ENCODE measurements at regions not wholly inside any gene's neighbourhood (a gene's known extent, or its start where the extent isn't known, plus 50 kb on each side); places are given as distances from the start of the nearest gene placed in this dataset.

DNA sequence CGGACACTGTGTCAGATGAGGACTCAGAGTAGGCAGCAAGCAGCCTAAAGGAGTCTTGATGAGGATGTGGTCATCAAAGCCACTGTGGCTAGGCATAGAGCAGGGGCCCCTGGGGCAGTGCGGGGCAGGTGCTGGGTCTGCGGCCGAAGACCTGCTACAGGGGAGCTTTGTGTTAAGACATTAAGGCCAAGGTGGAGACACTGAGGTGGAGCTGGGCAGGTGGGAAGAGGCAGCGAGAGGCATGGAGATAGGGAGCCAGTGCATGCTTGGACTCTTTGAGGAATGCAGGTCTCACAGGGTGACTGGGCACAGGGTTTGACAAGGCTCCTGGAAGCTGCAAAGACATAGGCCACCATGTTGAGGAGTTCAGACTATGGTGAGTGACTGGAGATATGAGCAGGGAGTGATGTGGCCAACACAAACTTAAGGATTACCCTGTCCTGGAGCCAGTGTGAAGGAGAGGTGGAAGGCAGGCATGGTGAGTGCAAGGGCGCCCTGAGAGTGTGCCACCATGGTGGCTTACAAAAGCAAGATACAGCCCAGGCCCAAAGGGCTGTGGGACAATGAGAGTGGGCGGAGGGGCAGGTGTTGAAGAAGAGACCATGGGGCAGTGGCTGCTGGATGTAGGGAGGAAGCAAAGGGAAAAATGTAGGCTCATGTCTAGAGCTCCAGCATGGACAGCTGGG is 450.9 kb upstream of the HS6ST1 start:
- H3K27ac ChIP-seq: no peak overlapping the region
- H3K4me2 ChIP-seq: no peak overlapping the region
- peaks cover 0 to 13% (median 2%) of the 10 kb centered on the region in 10 experiments; a peak in 11 of 20 replicates for H3K4me1 ChIP-seq
- H3K9me3 ChIP-seq (replicated peaks in 1 of 11): peaks cover 0 to 9% (median under 1%) of the 10 kb centered on the region in 11 experiments; a peak in 6 of 22 replicates
- no peaks in the 10 kb centered on the region for H3K27me3 ChIP-seq
- H4K20me1 ChIP-seq: no peaks in the 10 kb centered on the region
- TF ChIP-seq Cebpa-rat (IDR thresholded peaks at IDR 0.05): no peak
- no peak overlapping the region for H3K4me3 ChIP-seq
- H3K9ac ChIP-seq: no peak overlapping the region
- no peaks in the 10 kb centered on the region for H3K36me3 ChIP-seq

DNA sequence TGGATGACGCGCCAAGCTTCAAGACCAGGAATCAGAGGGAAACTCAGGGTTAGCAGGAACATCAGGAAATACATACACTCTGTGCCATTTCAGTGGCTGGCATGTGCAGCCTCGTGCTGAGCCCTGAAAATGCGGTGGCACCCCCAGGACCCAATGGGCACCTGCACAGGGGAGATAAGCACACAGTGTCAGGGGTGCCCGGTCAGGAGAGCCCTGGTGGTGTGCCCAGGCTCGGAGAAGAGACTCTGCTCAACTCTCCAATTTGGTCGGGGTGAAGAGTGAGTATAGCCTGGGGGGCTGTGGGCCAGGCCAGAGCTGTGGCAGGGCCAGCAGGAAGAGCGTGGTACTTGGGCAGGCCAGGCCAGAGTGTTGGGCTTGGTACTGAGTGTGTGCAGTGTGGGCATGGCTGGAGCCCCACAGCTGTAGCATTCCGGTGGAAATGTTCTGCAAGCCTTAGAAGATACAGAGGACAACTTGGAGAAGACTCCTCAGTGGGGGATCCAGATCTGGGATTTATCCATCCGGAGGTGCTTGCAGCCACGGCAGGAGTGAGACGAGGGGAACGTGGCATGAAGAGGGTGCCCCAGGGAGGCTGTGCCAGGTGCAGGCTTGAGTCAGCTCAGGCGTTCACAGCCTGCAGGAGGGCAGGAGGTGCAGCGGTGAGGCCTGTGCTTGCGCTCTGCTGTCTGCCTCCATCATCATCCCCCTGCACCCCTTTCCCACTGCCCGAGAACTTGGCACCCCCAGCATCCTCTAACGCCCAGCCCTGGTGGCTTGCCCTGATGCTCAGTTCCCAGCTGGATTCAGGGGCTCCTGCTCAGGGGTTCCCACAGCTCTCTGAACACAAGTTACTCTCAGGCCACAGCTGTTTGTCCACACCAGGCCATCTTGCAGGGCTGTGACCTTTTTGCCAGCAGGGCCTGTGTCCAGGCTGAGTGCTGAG is 451.7 kb upstream of the HS6ST1 start:
- Histone ChIP-seq H3K4me3 (no peak overlapping the region), H3K4me2 (no peak overlapping the region), H4K20me1 (no peaks in the 10 kb centered on the region), H3K36me3 (no peaks in the 10 kb centered on the region), H3K27ac (no peak overlapping the region), H3K9me3 (replicated peaks in 1 of 11) (peaks cover 0 to 2% (median 0%) of the 10 kb centered on the region in 11 experiments; a peak in 3 of 22 replicates), H3K9ac (no peak overlapping the region), H3K4me1 (peaks cover 0 to 13% (median 2%) of the 10 kb centered on the region in 10 experiments; a peak in 11 of 20 replicates), H3K27me3 (no peaks in the 10 kb centered on the region)
- TF ChIP-seq Cebpa-rat (IDR thresholded peaks at IDR 0.05): no peak

- Histone ChIP-seq H3K9me3 (replicated peaks in 1 of 11) (no peaks in the 10 kb centered on the region), H4K20me1 (no peaks in the 10 kb centered on the region), H3K9ac (no peak overlapping the region), H3K36me3 (no peaks in the 10 kb centered on the region), H3K4me1 (peaks cover 0 to 4% (median 0%) of the 10 kb centered on the region in 10 experiments; a peak in 1 of 20 replicates), H3K27me3 (no peaks in the 10 kb centered on the region), H3K27ac (no peak overlapping the region), H3K4me2 (no peak overlapping the region), H3K4me3 (no peak overlapping the region)
- TF ChIP-seq Cebpa-rat (IDR thresholded peaks at IDR 0.05): no peak
Observed at GRCh38 chr2:128771401-128771800, 452.7 kb upstream of the HS6ST1 start.

DNA sequence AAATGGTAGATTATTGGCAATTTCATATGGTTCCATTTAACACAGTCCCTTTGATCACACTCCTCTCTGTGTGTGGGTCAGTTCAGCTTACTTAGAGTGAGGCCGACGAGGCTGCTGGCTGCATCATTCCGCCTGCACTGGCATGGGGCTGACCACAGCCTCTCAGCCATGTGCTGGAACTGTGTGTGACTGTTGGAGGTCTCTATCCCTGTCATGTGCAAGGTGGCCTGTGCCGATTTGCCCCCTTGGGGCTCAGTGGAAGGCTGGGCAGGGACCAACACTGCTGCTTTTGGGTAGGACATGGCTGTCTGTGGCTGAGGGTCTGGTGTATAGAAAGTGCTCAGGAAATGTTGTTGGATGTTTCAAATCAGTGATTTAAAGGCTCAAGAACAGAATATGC is 454.0 kb upstream of the HS6ST1 start:
- no peak overlapping the region for H3K4me2 ChIP-seq
- H3K36me3 ChIP-seq: no peaks in the 10 kb centered on the region
- H3K9me3 ChIP-seq (replicated peaks in 1 of 11): no peaks in the 10 kb centered on the region
- no peak overlapping the region for H3K4me3 ChIP-seq
- TF ChIP-seq Cebpa-rat (IDR thresholded peaks at IDR 0.05): no peak
- no peak overlapping the region for H3K27ac ChIP-seq
- peaks cover 0 to 4% (median 0%) of the 10 kb centered on the region in 10 experiments; a peak in 1 of 20 replicates for H3K4me1 ChIP-seq
- no peaks in the 10 kb centered on the region for H3K27me3 ChIP-seq
- H3K9ac ChIP-seq: no peak overlapping the region
- H4K20me1 ChIP-seq: no peaks in the 10 kb centered on the region

GRCh38 chr2:128773641-128774319 is 455.1 kb upstream of the HS6ST1 start:
- no peak overlapping the region for H3K4me2 ChIP-seq
- H3K9ac ChIP-seq: no peak overlapping the region
- H3K36me3 ChIP-seq: no peaks in the 10 kb centered on the region
- H3K4me3 ChIP-seq: no peak overlapping the region
- peaks cover 0 to 4% (median 0%) of the 10 kb centered on the region in 10 experiments; a peak in 1 of 20 replicates for H3K4me1 ChIP-seq
- no peak for TF ChIP-seq Cebpa-rat (IDR thresholded peaks at IDR 0.05)
- no peak overlapping the region for H3K27ac ChIP-seq
- no peaks in the 10 kb centered on the region for H3K27me3 ChIP-seq
- no peaks in the 10 kb centered on the region for H4K20me1 ChIP-seq
- H3K9me3 ChIP-seq (replicated peaks in 1 of 11): 0 out of 22 replicates have a peak, but pooled peaks cover 0 to under 1% (median 0%) of the 10 kb centered on the region in 11 experiments

DNA sequence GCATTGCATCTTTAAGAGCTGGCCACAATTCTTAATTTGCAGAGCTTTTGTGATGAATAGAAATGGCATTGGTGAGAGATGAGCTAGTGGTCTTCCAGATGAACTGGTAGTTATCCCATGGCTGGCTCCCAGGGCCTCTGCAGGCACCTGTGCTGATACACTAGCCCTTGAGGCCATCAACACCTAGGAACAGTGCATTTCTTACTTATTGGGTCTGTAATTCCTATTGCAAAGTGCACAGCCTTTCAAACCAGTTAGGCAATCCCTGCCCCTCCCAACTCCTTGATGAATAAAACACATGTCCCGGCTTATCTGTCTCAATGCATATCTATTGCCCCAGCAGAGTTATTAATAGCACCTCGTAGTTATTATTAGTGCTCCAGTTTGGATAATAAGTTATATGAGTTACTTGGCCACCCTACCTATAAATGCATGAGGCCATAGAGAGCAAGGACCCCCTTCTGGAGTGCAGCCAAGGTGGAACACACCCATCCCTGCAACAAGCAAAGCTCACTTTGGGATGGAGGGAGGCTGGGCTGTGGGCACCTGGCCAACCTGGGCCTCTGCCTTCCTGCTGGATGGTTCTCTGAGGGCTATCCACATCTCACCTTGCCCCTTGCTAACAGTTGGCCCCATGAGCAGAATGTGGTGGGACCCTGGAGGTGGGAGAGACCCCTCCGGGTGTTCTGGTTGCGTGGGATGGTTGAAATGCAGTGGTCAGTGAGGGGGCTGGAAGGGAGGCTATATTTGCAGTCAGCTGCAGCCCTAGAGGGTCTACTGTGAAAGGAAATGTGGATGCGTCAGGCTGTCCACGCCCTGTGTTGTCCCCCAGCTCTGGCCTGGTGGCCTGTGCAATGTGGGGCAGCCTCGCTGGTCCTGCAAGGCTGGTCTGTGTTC is 455.9 kb upstream of the HS6ST1 start:
- Histone ChIP-seq H3K27ac (no peak overlapping the region), H3K9ac (no peak overlapping the region), H3K9me3 (replicated peaks in 1 of 11) (0 out of 22 replicates have a peak, but pooled peaks cover 0 to 6% (median 0%) of the 10 kb centered on the region in 11 experiments), H4K20me1 (no peaks in the 10 kb centered on the region), H3K4me2 (no peak overlapping the region), H3K4me1 (peaks cover 0 to 4% (median 0%) of the 10 kb centered on the region in 10 experiments; a peak in 1 of 20 replicates), H3K36me3 (no peaks in the 10 kb centered on the region), H3K27me3 (no peaks in the 10 kb centered on the region), H3K4me3 (no peak overlapping the region)
- TF ChIP-seq Cebpa-rat (IDR thresholded peaks at IDR 0.05): no peak

- H3K27me3 ChIP-seq: no peaks in the 10 kb centered on the region
- H4K20me1 ChIP-seq: no peaks in the 10 kb centered on the region
- H3K4me1 ChIP-seq: peaks cover 0 to 4% (median 0%) of the 10 kb centered on the region in 10 experiments; a peak in 1 of 20 replicates
Observed at GRCh38 chr2:128775217-128775913, 456.7 kb upstream of the HS6ST1 start.

DNA sequence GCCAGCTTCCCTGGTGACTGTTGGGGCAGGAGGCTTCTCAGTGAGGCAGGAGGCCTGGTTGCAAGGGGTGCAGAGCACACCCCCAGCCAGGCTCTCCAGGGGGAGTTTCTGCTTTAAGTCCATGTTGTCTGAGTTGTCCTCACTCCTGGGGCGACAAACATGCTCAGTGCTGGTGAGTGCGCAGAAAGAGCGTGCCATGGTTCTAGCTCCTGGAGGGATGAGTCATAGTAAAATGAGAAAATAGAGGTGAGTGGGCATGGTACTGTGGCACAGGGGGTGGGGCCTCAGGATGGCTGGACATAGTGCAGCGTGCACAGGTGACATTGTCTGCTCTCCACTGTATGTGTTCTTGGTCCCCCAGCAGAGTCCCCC is 457.2 kb upstream of the HS6ST1 start:
- Histone ChIP-seq H3K4me1 (peaks cover 0 to 4% (median 0%) of the 10 kb centered on the region in 10 experiments; a peak in 1 of 20 replicates), H3K4me3 (no peak overlapping the region), H3K27ac (no peak overlapping the region), H3K9ac (no peak overlapping the region), H3K27me3 (no peaks in the 10 kb centered on the region), H3K36me3 (no peaks in the 10 kb centered on the region), H3K9me3 (replicated peaks in 1 of 11) (0 out of 22 replicates have a peak, but pooled peaks cover 0 to 6% (median 0%) of the 10 kb centered on the region in 11 experiments), H3K4me2 (no peak overlapping the region), H4K20me1 (no peaks in the 10 kb centered on the region)
- TF ChIP-seq Cebpa-rat (IDR thresholded peaks at IDR 0.05): no peak

More at GRCh38 chr2:128775217-128775913, 456.7 kb upstream of the HS6ST1 start:
- Histone ChIP-seq H3K9ac (no peak overlapping the region), H3K4me3 (no peak overlapping the region), H3K9me3 (replicated peaks in 1 of 11) (0 out of 22 replicates have a peak, but pooled peaks cover 0 to 6% (median 0%) of the 10 kb centered on the region in 11 experiments), H3K36me3 (no peaks in the 10 kb centered on the region), H3K4me2 (no peak overlapping the region), H3K27ac (no peak overlapping the region)
- TF ChIP-seq Cebpa-rat (IDR thresholded peaks at IDR 0.05): no peak

Data from BLaER1 treated with 17β-estradiol and CSF1 and Interleukin-3, amounts not matched to agents 10 nM and 100 nM (cell line).